GM21367 (cell line): ENCODE measurements at regions not wholly inside any gene's neighbourhood (a gene's known extent, or its start where the extent isn't known, plus 50 kb on each side); places are given as distances from the start of the nearest gene placed in this dataset.
A peak's percentile ranks its signal among the peaks of the same experiment; 100 is the strongest.
"Not testable (repeated sequence)": the region's sequence is repeated elsewhere in the genome, so short reads cannot be mapped to it uniquely, and the experiment has no call there.

Source experiments
- ATAC-seq: cut with Tn5 transposase; IDR thresholded peaks from one replicate; pipeline ENCODE4 v1.9.1; 2021; ENCODE audit not compliant: unreplicated experiment

GRCh38 chrX:22758807-22759481 is 240.8 kb upstream of the DDX53 start:
- ATAC-seq: peak; percentile 79

GRCh38 chrX:22760513-22761057 is 239.2 kb upstream of the DDX53 start:
- ATAC-seq: no peak

- ATAC-seq: no peak
These were observed 211.5 kb upstream of the DDX53 start for GRCh38 chrX:22788221-22788620.

- no peak for ATAC-seq
These were observed 204.1 kb upstream of the DDX53 start for GRCh38 chrX:22795671-22796070.

- no peak for ATAC-seq
These were observed 199.4 kb upstream of the DDX53 start for GRCh38 chrX:22800360-22800759.

- no peak for ATAC-seq
These were observed 199.0 kb upstream of the DDX53 start for GRCh38 chrX:22800806-22801205.

- no peak for ATAC-seq
These were observed 196.4 kb upstream of the DDX53 start for GRCh38 chrX:22803353-22803752.

GRCh38 chrX:22810876-22811275 is 188.9 kb upstream of the DDX53 start:
- ATAC-seq: no peak

GRCh38 chrX:22818061-22818460 is 181.7 kb upstream of the DDX53 start:
- ATAC-seq: no peak

- ATAC-seq: no peak
These were observed 144.1 kb upstream of the DDX53 start for GRCh38 chrX:22855693-22856092.

- no peak for ATAC-seq
These were observed 140.1 kb upstream of the DDX53 start for GRCh38 chrX:22859642-22860041.

- ATAC-seq: not testable (repeated sequence)
These were observed 133.0 kb upstream of the DDX53 start for GRCh38 chrX:22866801-22867200.

GRCh38 chrX:22882543-22882942 is 117.2 kb upstream of the DDX53 start:
- ATAC-seq: no peak

- no peak for ATAC-seq
These were observed 109.9 kb upstream of the DDX53 start for GRCh38 chrX:22889819-22890218.

GRCh38 chrX:22912616-22913015 is 87.1 kb upstream of the DDX53 start:
- no peak for ATAC-seq

GRCh38 chrX:22922961-22923360 is 76.8 kb upstream of the DDX53 start:
- ATAC-seq: no peak

GRCh38 chrX:22934640-22935039 is 65.1 kb upstream of the DDX53 start:
- ATAC-seq: no peak

GRCh38 chrX:22944945-22945344 is 54.8 kb upstream of the DDX53 start:
- ATAC-seq: no peak
